Body of pancreas (tissue), 4 donors: ENCODE measurements at regions not wholly inside any gene's neighbourhood (a gene's known extent, or its start where the extent isn't known, plus 50 kb on each side); places are given as distances from the start of the nearest gene placed in this dataset.

ENCODE experiments used
- ATAC-seq: fragments of 150-250 bp; one replicate; pipeline ENCODE4 v1.9.1; 2016
- DNase-seq, 4 donors: peaks; one replicate each; pipeline ENCODE4 v3.0.0-alpha.2; 2019
- H3K27ac ChIP-seq, 4 donors: fragments of 200-600 bp; sonication (generic); 1 replicate in 3 of 4; 2 replicates in 1 of 4; pipeline versions ENCODE4 v1.5.1 to v1.6.1; 2016 to 2019; ENCODE audit warnings: mild to moderate bottlenecking in 1 of 4, mixed read lengths in 1 of 4, moderate library complexity in 1 of 4
- H3K27me3 ChIP-seq, 2 donors: fragments of 200-600 bp; sonication (generic); one replicate each; pipeline ENCODE4 v1.6.0; 2016; ENCODE audit warnings: mild to moderate bottlenecking in 1 of 2
- H3K36me3 ChIP-seq, 2 donors: fragments of 200-600 bp; sonication (generic); replicated peaks in 1 of 2; 2 replicates each; pipeline ENCODE4 v1.5.1; 2016; ENCODE audit warnings: low read depth in 2 of 2; ENCODE audit not compliant: insufficient read depth in 1 of 2
- H3K4me1 ChIP-seq: fragments of 200-600 bp; sonication (generic); one replicate; pipeline ENCODE4 v1.6.0; 2016
- H3K4me3 ChIP-seq, 2 donors: fragments of 200-600 bp; sonication (generic); 1 replicate in 1 of 2; 2 replicates in 1 of 2; pipeline ENCODE4 v1.5.1; 2016 to 2019
- H3K9me3 ChIP-seq, 3 donors: fragments of 200-600 bp; sonication (generic); 1 replicate in 2 of 3; 2 replicates in 1 of 3; pipeline ENCODE4 v1.5.1; 2016
- CTCF ChIP-seq, 7 experiments: fragments of 450-650 bp in 4 of 7; fragments of 200-600 bp in 3 of 7; sonication (generic) in 3 of 7; IDR thresholded peaks; one replicate each; pipeline ENCODE4 v1.5.1; 2016 to 2019; ENCODE audit warnings: antibody characterized with exemption in 7 of 7
- POLR2A ChIP-seq, 3 donors: fragments of 450-650 bp; IDR thresholded peaks; one replicate each; pipeline ENCODE4 v1.6.1; 2016; ENCODE audit warnings: antibody characterized with exemption in 3 of 3, mild to moderate bottlenecking in 2 of 3
- WGBS, 2 donors: methylation state at CpG; one replicate each; pipeline ENCODE4 v1.1.5; 2017; 5-methylcytosine and 5-hydroxymethylcytosine counted together
- intact Hi-C: fragments of 100-400 bp; cut with DNase I; formaldehyde crosslinking; loops from one replicate; pipeline ENCODE4 v1.15.1; 2023

DNA sequence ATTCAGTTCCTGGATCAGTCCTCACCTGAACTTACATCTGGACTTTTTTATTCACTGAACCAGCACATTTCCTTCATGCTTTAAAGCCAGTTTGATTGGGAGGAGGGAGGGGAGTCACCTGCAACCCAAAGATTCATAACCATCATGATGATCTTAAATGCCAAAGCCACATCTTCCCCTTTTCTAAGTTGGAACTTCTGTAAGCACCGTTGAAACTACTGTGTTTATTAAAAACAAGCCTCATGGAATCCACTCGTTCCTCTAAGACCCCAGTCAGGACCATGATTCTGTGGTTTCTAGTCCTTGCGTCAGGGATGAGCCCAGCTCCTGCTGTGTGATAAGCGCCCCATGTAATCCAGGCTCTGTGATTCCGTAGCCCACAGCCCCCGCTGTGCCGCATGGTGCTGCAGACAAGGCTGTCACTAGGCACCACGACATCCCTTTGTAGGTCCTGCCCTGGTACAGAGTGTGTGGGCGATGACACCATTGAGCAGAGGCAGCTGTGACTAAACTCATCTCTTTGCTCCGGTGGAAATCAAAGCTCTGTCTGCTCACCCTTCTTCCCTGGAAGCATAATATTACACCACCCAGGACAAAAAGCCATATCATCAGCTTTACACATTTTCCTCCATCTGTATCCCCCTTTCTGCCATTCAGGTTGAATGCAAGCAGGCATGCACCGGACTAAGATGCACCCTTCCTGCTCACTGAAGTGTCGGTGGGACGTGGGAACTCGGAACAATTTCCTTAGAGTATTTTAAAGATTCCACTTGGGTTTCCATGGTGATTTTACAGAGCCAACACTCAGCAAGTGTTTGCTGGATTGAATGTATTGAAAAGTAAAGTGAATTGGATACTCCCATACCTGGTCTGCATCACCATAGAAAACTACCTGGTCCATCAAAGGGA lies 132.0 kb upstream of the FSTL4 start:
- no peaks in the 10 kb centered on the region for H3K9me3 ChIP-seq

GRCh38 chr5:133742431-133742988 lies 130.2 kb upstream of the FSTL4 start:
- Histone ChIP-seq H3K27ac (no peak overlapping the region), H3K4me1 (no peaks in the 10 kb centered on the region), H3K4me3 (no peak overlapping the region), H3K27me3 (no peaks in the 10 kb centered on the region), H3K36me3 (no peaks in the 10 kb centered on the region), H3K9me3 (no peaks in the 10 kb centered on the region)
- no peak for ATAC-seq
- intact Hi-C loops, result no loop called here
- no peak for DNase-seq
- 68 to 71% methylated on average over 12 of the region's 12 CpGs for whole genome bisulfite sequencing, 2 donors
- TF ChIP-seq POLR2A (IDR thresholded peaks at IDR 0.05), result no peak
- TF ChIP-seq CTCF (IDR thresholded peaks at IDR 0.05), result no peak

More for the DNA sequence above, 132.0 kb upstream of the FSTL4 start:
- Histone ChIP-seq H3K4me3 (no peak overlapping the region), H3K4me1 (no peaks in the 10 kb centered on the region), H3K36me3 (no peaks in the 10 kb centered on the region), H3K27ac (no peak overlapping the region), H3K27me3 (no peaks in the 10 kb centered on the region)
- DNase-seq (no peak), ATAC-seq (no peak)
- intact Hi-C loops, result no loop called here
- no peak for TF ChIP-seq CTCF (IDR thresholded peaks at IDR 0.05)
- no peak for TF ChIP-seq POLR2A (IDR thresholded peaks at IDR 0.05)
- 64 to 77% methylated on average over 13 to 14 of the region's 14 CpGs for WGBS, 2 donors

GRCh38 chr5:133741818-133742355 lies 129.5 kb upstream of the FSTL4 start:
- 49 to 76% methylated on average over 3 to 4 of the region's 4 CpGs for WGBS, 2 donors
- Histone ChIP-seq H3K4me1 (no peaks in the 10 kb centered on the region), H3K4me3 (no peak overlapping the region), H3K9me3 (no peaks in the 10 kb centered on the region), H3K36me3 (no peaks in the 10 kb centered on the region), H3K27ac (no peak overlapping the region), H3K27me3 (no peaks in the 10 kb centered on the region)
- DNase-seq (no peak), ATAC-seq (no peak)
- intact Hi-C loops, result no loop called here
- TF ChIP-seq POLR2A (IDR thresholded peaks at IDR 0.05) (no peak), CTCF (IDR thresholded peaks at IDR 0.05) (no peak)

DNA sequence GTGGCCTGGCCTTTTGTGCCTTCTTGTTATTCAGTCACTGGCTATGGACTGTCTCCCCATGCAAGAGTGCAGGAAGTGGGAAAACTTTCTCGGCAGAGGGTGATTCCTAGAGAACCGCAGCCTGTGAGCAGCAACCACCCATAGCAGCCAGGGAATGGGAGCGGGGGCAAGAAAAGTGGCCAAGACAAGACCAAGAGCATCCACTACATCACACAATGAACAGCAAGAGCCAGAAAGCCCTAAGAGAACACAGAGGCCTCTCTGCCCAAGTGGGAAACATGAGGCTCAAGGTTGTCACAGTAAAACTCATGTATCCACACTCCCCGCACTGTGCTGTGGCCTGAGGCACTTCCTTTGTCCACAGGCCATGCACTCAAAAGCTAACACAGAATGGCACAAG lies 129.1 kb upstream of the FSTL4 start:
- H3K4me1 ChIP-seq, result no peaks in the 10 kb centered on the region
- H3K9me3 ChIP-seq, result no peaks in the 10 kb centered on the region
- H3K36me3 ChIP-seq, result no peaks in the 10 kb centered on the region
- 95 to 98% methylated on average over 4 of the region's 4 CpGs for WGBS, 2 donors
- no peaks in the 10 kb centered on the region for H3K27me3 ChIP-seq
- no peak overlapping the region for H3K27ac ChIP-seq
- ATAC-seq (no peak), DNase-seq (no peak)
- intact Hi-C loops, result no loop called here
- no peak overlapping the region for H3K4me3 ChIP-seq
- no peak for TF ChIP-seq CTCF (IDR thresholded peaks at IDR 0.05)
- no peak for TF ChIP-seq POLR2A (IDR thresholded peaks at IDR 0.05)
